AG09319 (cell line): ENCODE measurements at regions not wholly inside any gene's neighbourhood (a gene's known extent, or its start where the extent isn't known, plus 50 kb on each side); places are given as distances from the start of the nearest gene placed in this dataset.

ENCODE experiments used
- DNase-seq: peaks from one replicate; pipeline ENCODE4 v3.0.0-alpha.2; 2010; ENCODE audit warnings: low read depth; ENCODE audit errors: extremely low read depth
- TF ChIP-seq, protein P1 (sequence below): IDR thresholded peaks from 2 replicates; pipeline ENCODE4 v1.5.1; 2011; ENCODE audit warnings: low read depth, mild to moderate bottlenecking, inconsistent platforms, low read length, moderate library complexity

DNA sequence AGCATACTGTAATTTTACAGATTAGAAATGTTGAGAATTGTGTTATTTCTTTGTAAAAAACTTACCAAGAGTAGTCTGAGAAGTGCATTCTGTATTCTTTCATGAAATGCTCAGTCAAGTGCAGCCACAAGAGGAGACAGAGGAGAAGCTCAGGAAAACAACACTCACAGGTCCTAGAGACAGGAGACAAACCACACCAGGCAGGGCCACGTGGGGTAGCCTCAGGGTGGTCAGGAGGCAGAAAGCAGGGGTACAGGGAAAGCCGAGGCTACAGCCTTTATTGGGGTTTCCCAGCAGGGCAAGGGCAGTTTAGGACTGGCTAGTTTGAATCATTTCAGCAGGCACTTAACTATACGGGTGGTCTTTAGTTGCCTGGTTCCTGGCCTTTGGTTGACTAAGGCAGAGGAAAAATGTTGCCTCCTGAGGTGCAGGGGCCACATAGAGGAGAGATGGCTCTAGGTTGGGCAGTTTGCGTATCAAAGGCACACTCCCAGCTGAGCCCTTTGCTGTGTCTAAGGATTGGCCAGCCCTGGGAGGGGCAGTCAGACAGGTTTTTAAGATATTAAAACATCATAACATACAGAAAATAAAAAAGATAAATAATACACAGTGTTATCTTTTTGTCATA is 230.9 kb upstream of the ANKRD55 start:
- no peak for DNase-seq
- TF ChIP-seq, protein P1, sequence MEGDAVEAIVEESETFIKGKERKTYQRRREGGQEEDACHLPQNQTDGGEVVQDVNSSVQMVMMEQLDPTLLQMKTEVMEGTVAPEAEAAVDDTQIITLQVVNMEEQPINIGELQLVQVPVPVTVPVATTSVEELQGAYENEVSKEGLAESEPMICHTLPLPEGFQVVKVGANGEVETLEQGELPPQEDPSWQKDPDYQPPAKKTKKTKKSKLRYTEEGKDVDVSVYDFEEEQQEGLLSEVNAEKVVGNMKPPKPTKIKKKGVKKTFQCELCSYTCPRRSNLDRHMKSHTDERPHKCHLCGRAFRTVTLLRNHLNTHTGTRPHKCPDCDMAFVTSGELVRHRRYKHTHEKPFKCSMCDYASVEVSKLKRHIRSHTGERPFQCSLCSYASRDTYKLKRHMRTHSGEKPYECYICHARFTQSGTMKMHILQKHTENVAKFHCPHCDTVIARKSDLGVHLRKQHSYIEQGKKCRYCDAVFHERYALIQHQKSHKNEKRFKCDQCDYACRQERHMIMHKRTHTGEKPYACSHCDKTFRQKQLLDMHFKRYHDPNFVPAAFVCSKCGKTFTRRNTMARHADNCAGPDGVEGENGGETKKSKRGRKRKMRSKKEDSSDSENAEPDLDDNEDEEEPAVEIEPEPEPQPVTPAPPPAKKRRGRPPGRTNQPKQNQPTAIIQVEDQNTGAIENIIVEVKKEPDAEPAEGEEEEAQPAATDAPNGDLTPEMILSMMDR = no peak

DNA sequence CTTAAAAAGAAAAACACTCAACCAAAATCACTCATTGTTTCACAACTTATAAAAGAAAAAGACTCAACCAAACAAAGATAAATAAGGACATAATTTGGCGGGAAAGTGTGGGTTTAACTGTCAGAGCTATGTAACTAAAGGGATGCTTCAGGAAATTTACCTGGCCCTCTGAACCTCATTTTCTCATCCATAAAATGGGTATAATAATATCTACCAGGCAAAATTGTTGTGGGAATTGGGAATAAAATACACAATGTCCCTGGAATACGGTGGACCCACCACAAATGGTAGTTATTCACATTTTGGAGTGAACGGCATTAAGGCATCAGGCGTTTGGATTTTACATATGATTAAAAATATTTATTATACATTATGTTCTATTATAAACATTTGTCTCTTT is 228.5 kb upstream of the ANKRD55 start:
- no peak for DNase-seq
- TF ChIP-seq, protein P1 = no peak

DNA sequence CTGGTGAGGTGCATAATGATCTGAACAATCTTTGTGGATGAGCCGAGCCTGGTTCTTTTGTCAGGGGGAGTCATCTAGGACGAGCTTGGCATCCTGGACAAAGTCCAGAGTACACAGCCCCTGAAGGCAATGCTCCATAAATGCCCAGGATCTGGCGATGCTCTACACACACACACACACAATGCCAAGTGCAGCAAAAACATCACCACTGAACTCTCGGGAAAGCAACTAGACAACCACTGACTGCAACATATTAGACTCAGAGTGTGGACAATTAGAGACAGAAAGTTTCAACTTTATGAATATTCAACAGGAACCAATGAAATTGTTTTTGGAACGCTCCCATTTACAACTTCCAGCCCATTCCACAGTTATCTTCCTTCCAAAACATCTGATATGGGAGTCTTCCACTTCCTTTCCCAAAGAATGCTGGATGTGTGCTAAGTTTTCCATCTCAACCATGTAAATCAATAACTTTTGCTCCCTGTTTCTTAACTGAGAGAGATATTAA is 227.6 kb upstream of the ANKRD55 start:
- TF ChIP-seq, protein P1 = no peak
- DNase-seq = no peak

DNA sequence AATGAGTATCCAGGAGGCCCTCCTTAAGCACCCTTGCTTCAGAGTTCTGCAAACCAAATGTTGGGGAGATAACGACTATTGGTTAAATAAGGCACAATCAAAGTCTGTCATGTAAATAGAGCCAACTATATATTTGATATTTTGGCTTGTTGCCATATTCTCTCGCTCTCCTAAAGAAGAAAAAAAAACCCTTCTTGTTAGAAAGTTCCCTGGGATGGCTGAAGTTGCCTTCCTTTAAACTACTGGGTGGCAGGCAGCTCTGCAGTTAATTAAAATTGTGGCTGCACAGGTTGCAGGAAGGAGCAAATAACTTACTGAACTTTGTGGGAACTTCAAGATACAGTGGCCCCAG is 227.0 kb upstream of the ANKRD55 start:
- TF ChIP-seq, protein P1 = no peak
- DNase-seq = no peak

DNA sequence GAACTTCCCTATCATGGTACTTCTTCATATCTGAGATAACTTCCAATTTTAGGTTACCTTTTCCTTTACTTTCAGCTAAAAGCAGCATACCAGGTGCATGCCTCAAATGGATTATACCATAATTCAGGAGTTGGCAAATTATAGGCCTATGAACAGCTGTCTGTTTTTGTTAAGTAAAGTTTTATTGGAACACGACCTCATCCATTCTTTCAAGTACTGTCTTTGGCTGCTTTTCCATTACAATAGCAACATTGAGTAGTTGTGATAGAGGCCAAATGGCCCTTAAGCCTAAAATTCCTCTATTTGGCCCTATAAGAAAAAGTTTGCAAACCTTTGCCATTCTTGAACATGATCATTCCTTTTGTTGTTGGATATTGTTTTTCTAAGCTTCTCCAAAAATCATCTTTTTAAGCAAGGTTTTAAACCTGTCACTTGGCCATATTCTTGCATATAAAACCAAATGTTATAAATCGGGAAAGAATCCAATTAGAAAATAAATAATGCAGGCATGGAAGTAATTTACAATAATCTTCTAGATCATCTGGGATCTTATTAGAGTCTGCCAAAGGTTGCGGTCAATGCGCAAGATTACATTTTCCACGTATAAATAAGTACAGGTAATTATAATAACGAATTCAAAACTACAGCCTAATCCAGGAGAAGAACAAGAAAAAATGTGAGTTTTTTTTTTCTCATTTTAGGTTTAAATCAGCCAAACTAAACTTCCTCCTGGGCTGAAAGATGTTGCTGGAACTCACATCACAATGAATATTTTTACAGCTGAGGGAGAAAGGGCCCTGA is 226.5 kb upstream of the ANKRD55 start:
- no peak for DNase-seq

DNA sequence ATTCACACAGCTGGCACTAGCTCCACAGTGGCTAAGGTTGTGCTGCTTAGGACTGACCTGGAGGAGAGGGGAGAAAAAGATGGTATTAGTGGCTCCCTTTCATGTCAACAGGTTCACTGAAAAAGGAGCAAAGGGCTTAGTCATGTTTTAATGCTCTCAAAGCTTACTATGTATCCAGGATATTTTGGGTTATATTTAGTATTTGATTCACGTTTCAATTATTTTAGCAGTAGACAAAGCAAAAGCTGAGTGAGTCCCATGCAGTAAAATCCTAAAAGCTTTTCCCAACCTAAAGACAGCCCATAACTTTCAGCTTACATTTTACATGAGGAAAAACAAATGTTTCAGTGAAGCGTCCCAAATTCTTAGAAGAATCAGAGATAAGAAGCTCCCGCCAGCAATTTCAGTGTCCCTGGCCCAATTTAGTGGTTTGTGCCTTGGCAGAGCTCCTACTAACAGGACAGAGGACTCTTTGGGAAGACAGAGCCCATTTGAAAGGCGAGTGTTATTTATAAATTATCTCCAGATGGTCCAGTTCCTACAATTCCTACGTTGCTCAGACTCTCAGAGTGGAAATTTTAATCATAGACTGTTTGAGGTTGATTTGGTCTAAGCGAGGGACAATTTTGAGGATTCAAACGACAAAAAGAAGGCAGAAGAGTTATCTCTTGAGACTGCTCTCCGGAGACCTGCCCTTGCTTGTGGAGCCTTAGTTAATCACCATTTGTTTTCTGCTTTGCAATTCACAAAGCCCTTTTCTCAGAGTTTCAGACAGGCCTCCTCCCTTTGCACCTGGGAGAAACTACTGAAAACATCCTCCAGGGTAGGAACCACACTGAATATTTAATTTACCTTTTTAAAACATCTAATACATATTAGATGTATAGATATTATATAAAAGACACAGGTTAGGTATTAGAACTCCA is 225.0 kb upstream of the ANKRD55 start:
- TF ChIP-seq, protein P1 = no peak
- DNase-seq = no peak

More for the DNA sequence above, 226.5 kb upstream of the ANKRD55 start:
- TF ChIP-seq, protein P1 = no peak
